ENCODE measurements at regions not wholly inside any gene's neighbourhood (a gene's known extent, or its start where the extent isn't known, plus 50 kb on each side); places are given as distances from the start of the nearest gene placed in this dataset.

DNA sequence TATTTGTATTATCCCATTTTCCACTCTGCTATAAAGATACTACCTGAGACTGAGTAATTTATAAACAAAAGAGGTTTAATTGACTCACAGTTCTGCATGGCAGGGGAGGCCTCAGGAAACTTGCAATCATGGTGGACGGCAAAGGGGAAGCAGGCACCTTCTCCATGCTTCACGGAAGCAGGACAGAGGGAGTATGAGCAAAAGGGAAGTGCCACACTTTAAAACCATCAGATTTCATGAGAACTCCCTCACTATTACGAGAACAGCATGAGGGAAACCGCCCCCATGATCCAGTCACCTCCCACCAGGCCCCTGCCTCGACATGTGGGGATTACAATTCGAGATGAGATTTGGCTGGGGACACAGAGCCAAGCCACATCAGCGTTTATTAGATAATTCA, 172.8 kb downstream of the NR2F2 start:
- Histone ChIP-seq H3K27me3 (ENCODE audit: control insufficient read depth, insufficient read depth, low read length) (no peaks in the 10 kb centered on the region), H3K9me3 (ENCODE audit: control insufficient read depth, insufficient read depth, low read length) (no peaks in the 10 kb centered on the region), H3K4me1 (ENCODE audit: control insufficient read depth, insufficient read depth, low read length) (no peaks in the 10 kb centered on the region), H3K36me3 (ENCODE audit: control insufficient read depth, insufficient read depth, low read length) (no peaks in the 10 kb centered on the region), H3K27ac (ENCODE audit: low read depth, low read length) (no peak overlapping the region), H3K4me3 (ENCODE audit: low read depth, low read length) (no peak overlapping the region)
- 98% methylated on average over 4 of the region's 7 CpGs for WGBS (ENCODE audit: insufficient coverage)
- no peak for DNase-seq (ENCODE audit: low read depth in 4 of 6, low spot score in 6 of 6)

GRCh38 chr15:96504371-96504770, 173.9 kb downstream of the NR2F2 start:
- WGBS (ENCODE audit: insufficient coverage): 93% methylated on average over 4 of the region's 4 CpGs

GRCh38 chr15:96505014-96505413, 174.5 kb downstream of the NR2F2 start:
- Histone ChIP-seq H3K27ac (ENCODE audit: low read depth, low read length) (no peak overlapping the region), H3K27me3 (ENCODE audit: control insufficient read depth, insufficient read depth, low read length) (no peaks in the 10 kb centered on the region), H3K4me1 (ENCODE audit: control insufficient read depth, insufficient read depth, low read length) (no peaks in the 10 kb centered on the region), H3K36me3 (ENCODE audit: control insufficient read depth, insufficient read depth, low read length) (no peaks in the 10 kb centered on the region), H3K9me3 (ENCODE audit: control insufficient read depth, insufficient read depth, low read length) (no peaks in the 10 kb centered on the region), H3K4me3 (ENCODE audit: low read depth, low read length) (no peak overlapping the region)
- WGBS (ENCODE audit: insufficient coverage): 67% methylated on average over 2 of the region's 4 CpGs
- no peak for DNase-seq (ENCODE audit: low read depth in 4 of 6, low spot score in 6 of 6)

More at GRCh38 chr15:96504371-96504770, 173.9 kb downstream of the NR2F2 start:
- no peak for DNase-seq (ENCODE audit: low read depth in 4 of 6, low spot score in 6 of 6)
- Histone ChIP-seq H3K27ac (ENCODE audit: low read depth, low read length) (no peak overlapping the region), H3K36me3 (ENCODE audit: control insufficient read depth, insufficient read depth, low read length) (no peaks in the 10 kb centered on the region), H3K4me1 (ENCODE audit: control insufficient read depth, insufficient read depth, low read length) (no peaks in the 10 kb centered on the region), H3K27me3 (ENCODE audit: control insufficient read depth, insufficient read depth, low read length) (no peaks in the 10 kb centered on the region), H3K9me3 (ENCODE audit: control insufficient read depth, insufficient read depth, low read length) (no peaks in the 10 kb centered on the region), H3K4me3 (ENCODE audit: low read depth, low read length) (no peak overlapping the region)

DNA sequence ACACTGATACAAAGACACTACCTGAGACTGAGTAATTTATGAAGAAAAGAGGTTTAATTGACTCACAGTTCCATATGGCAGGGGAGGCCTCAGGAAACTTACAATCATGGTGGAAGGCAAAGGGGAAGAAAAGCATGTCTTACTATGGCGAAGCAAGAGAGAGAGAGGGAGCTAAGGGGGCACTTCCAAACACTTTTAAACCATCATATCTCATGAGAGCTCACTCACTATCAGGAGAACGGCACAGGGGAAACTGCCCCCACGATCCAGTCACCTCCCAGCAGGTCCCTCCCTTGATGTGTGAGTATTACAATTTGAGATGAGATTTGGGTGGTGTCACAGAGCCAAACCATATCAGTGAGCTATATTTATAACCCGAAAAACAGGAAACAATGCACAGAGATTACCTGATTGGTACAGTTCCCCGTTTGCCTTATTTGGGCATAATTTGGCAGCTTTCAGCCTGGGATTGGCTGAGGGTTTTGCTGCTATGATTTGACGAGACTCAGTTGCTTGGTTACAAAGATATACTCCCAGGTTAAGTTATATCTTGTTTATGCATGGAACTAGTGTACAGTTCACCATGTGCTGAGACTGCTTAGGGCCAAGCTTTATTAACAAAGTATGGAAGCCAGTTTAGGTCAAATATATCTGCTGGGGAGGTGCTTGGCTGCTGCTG, 184.2 kb downstream of the NR2F2 start:
- DNase-seq (ENCODE audit: low read depth in 4 of 6, low spot score in 6 of 6): no peak
- 90% methylated on average over 3 of the region's 6 CpGs for WGBS (ENCODE audit: insufficient coverage)
- Histone ChIP-seq H3K27me3 (ENCODE audit: control insufficient read depth, insufficient read depth, low read length) (no peaks in the 10 kb centered on the region), H3K4me1 (ENCODE audit: control insufficient read depth, insufficient read depth, low read length) (no peaks in the 10 kb centered on the region), H3K9me3 (ENCODE audit: control insufficient read depth, insufficient read depth, low read length) (peaks cover 2% of the 10 kb centered on the region), H3K36me3 (ENCODE audit: control insufficient read depth, insufficient read depth, low read length) (no peaks in the 10 kb centered on the region), H3K27ac (ENCODE audit: low read depth, low read length) (no peak overlapping the region), H3K4me3 (ENCODE audit: low read depth, low read length) (no peak overlapping the region)

- no peak overlapping the region for H3K4me3 ChIP-seq (ENCODE audit: low read depth, low read length)
- H3K27me3 ChIP-seq (ENCODE audit: control insufficient read depth, insufficient read depth, low read length): no peaks in the 10 kb centered on the region
- H3K36me3 ChIP-seq (ENCODE audit: control insufficient read depth, insufficient read depth, low read length): no peaks in the 10 kb centered on the region
- H3K9me3 ChIP-seq (ENCODE audit: control insufficient read depth, insufficient read depth, low read length): peaks cover 2% of the 10 kb centered on the region
- no peak overlapping the region for H3K27ac ChIP-seq (ENCODE audit: low read depth, low read length)
- 84% methylated on average over 2 of the region's 3 CpGs for WGBS (ENCODE audit: insufficient coverage)
- no peak for DNase-seq (ENCODE audit: low read depth in 4 of 6, low spot score in 6 of 6)
- no peaks in the 10 kb centered on the region for H3K4me1 ChIP-seq (ENCODE audit: control insufficient read depth, insufficient read depth, low read length)
Observed at GRCh38 chr15:96515371-96515770, 184.9 kb downstream of the NR2F2 start.

DNA sequence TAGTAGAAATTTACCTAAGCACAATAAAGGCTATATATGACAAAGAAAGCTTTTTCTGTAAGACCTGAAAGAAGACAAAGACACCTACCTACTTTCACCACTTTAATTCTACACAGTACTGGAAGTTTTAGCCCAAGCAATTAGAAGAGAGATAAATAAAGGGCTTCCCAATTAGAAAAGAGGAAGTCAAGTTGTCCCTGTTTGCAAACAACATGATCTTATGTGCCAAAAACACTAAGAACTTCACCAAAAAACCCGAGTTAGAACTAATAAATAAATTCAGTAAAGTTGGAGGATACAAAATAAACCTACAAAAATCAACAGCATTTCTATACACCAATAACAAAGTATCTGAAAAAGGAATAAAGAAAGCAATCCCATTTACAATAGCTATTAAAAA, 190.9 kb downstream of the NR2F2 start:
- peaks cover 2% of the 10 kb centered on the region for H3K9me3 ChIP-seq (ENCODE audit: control insufficient read depth, insufficient read depth, low read length)
- no peak overlapping the region for H3K4me3 ChIP-seq (ENCODE audit: low read depth, low read length)
- H3K27me3 ChIP-seq (ENCODE audit: control insufficient read depth, insufficient read depth, low read length): peaks cover 2% of the 10 kb centered on the region
- no peaks in the 10 kb centered on the region for H3K4me1 ChIP-seq (ENCODE audit: control insufficient read depth, insufficient read depth, low read length)
- DNase-seq (ENCODE audit: low read depth in 4 of 6, low spot score in 6 of 6): no peak
- no peak overlapping the region for H3K27ac ChIP-seq (ENCODE audit: low read depth, low read length)
- WGBS (ENCODE audit: insufficient coverage): no CpG with 5 or more reads among the region's 1 CpG
- no peaks in the 10 kb centered on the region for H3K36me3 ChIP-seq (ENCODE audit: control insufficient read depth, insufficient read depth, low read length)

DNA sequence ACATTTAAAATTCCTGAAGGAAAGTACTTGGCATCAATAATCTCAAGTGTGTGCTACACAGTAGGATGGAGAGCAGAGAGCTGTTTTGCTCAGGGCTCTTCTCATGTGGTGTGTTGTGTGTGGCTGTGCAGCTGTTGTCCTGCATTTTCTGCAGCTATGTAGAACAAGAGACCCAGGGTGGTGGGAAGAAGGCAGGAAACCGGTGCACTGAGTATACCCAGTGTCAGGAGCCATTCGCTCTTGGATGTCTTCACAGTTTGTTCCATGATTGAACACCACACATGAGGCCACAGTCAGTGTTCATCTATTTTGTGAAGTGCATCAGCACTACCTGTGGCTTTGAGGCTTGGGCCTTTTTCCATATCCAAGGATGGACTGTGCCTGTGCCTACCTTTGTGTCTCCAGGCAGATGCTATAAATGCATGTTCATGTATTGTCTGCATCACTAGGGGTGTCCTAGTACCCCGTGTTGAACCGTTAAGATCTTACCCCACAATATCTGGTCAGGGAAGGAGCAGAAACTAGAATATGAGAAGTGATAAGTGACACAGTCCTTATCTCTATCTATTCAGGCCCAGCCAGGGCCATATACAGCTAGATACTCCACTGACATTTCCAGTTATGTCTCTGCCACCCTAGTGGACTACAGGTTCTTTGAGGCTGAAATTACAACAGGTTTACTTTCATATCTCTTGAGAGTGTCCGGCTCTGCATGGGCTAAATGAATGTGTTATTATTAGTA, 194.3 kb downstream of the NR2F2 start:
- Histone ChIP-seq H3K27me3 (ENCODE audit: control insufficient read depth, insufficient read depth, low read length) (peaks cover 3% of the 10 kb centered on the region), H3K4me1 (ENCODE audit: control insufficient read depth, insufficient read depth, low read length) (no peaks in the 10 kb centered on the region), H3K4me3 (ENCODE audit: low read depth, low read length) (no peak overlapping the region), H3K27ac (ENCODE audit: low read depth, low read length) (no peak overlapping the region), H3K36me3 (ENCODE audit: control insufficient read depth, insufficient read depth, low read length) (no peaks in the 10 kb centered on the region), H3K9me3 (ENCODE audit: control insufficient read depth, insufficient read depth, low read length) (no peaks in the 10 kb centered on the region)
- no peak for DNase-seq (ENCODE audit: low read depth in 4 of 6, low spot score in 6 of 6)
- WGBS (ENCODE audit: insufficient coverage): 61% methylated on average over 3 of the region's 5 CpGs

DNA sequence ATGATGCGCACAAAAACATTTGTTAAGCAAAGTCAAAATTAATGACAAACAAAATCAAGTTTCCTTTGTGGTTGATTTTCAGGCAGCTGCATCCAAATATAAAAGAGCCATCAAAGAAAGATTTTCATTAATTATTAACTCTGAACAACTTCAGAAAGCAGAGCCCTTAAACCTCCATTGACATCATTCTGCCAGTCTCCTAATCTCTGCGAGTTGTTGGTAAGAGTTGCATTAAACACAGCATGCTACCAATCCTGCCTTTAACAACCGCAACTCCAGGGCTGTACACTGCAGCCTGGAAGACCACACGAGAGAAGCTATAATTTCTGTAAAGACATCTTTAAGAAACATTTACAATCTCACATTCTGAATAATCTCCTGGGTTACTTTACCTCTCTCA, 204.6 kb downstream of the NR2F2 start:
- DNase-seq (ENCODE audit: low read depth in 4 of 6, low spot score in 6 of 6): peak in 1 of 6 donors; percentile 11
- H3K36me3 ChIP-seq (ENCODE audit: control insufficient read depth, insufficient read depth, low read length): no peaks in the 10 kb centered on the region
- no peaks in the 10 kb centered on the region for H3K27me3 ChIP-seq (ENCODE audit: control insufficient read depth, insufficient read depth, low read length)
- no CpG with 5 or more reads among the region's 4 CpGs for WGBS (ENCODE audit: insufficient coverage)
- no peak overlapping the region for H3K4me3 ChIP-seq (ENCODE audit: low read depth, low read length)
- no peak overlapping the region for H3K27ac ChIP-seq (ENCODE audit: low read depth, low read length)
- H3K9me3 ChIP-seq (ENCODE audit: control insufficient read depth, insufficient read depth, low read length): no peaks in the 10 kb centered on the region
- no peaks in the 10 kb centered on the region for H3K4me1 ChIP-seq (ENCODE audit: control insufficient read depth, insufficient read depth, low read length)

DNA sequence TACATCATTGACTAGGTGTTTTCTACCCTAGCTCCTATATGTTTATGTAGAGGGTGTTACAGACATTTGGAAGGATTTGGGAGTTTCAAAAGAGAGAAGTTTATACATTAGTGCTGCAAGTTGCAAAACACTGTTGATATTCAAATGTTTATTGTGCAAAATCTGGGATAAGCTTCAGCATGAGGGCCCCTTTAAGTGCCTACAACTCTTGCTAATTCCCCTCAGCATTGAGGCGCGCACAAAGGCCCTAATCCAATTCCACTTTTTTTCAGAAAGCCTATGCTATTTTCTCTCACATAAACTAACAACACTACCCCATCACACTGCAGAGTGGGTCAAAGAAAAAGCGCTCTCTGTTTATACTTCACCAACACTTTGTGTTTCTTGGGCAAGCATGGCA, 208.0 kb downstream of the NR2F2 start:
- 90% methylated on average over 3 of the region's 3 CpGs for WGBS (ENCODE audit: insufficient coverage)
- no peaks in the 10 kb centered on the region for H3K4me1 ChIP-seq (ENCODE audit: control insufficient read depth, insufficient read depth, low read length)
- no peaks in the 10 kb centered on the region for H3K36me3 ChIP-seq (ENCODE audit: control insufficient read depth, insufficient read depth, low read length)
- H3K4me3 ChIP-seq (ENCODE audit: low read depth, low read length): no peak overlapping the region
- H3K27ac ChIP-seq (ENCODE audit: low read depth, low read length): no peak overlapping the region
- no peaks in the 10 kb centered on the region for H3K27me3 ChIP-seq (ENCODE audit: control insufficient read depth, insufficient read depth, low read length)
- H3K9me3 ChIP-seq (ENCODE audit: control insufficient read depth, insufficient read depth, low read length): no peaks in the 10 kb centered on the region
- DNase-seq (ENCODE audit: low read depth in 4 of 6, low spot score in 6 of 6): peak in 1 of 6 donors; percentile 14

- Histone ChIP-seq H3K27me3 (ENCODE audit: control insufficient read depth, insufficient read depth, low read length) (no peaks in the 10 kb centered on the region), H3K4me1 (ENCODE audit: control insufficient read depth, insufficient read depth, low read length) (no peaks in the 10 kb centered on the region), H3K36me3 (ENCODE audit: control insufficient read depth, insufficient read depth, low read length) (no peaks in the 10 kb centered on the region), H3K27ac (ENCODE audit: low read depth, low read length) (no peak overlapping the region), H3K9me3 (ENCODE audit: control insufficient read depth, insufficient read depth, low read length) (no peaks in the 10 kb centered on the region), H3K4me3 (ENCODE audit: low read depth, low read length) (no peak overlapping the region)
- DNase-seq (ENCODE audit: low read depth in 4 of 6, low spot score in 6 of 6): no peak
- 94% methylated on average over 4 of the region's 7 CpGs for WGBS (ENCODE audit: insufficient coverage)
Observed at GRCh38 chr15:96540283-96540682, 209.8 kb downstream of the NR2F2 start.

All from spinal cord (tissue), 9 donors.